HG03342 (cell line): ENCODE measurements at regions not wholly inside any gene's neighbourhood (a gene's known extent, or its start where the extent isn't known, plus 50 kb on each side); places are given as distances from the start of the nearest gene placed in this dataset.
"Not testable (repeated sequence)": the region's sequence is repeated elsewhere in the genome, so short reads cannot be mapped to it uniquely, and the experiment has no call there.

Experiments used
- ATAC-seq: cut with Tn5 transposase; IDR thresholded peaks from one replicate; pipeline ENCODE4 v1.9.1; 2021; ENCODE audit warnings: mild to moderate bottlenecking, moderate library complexity; ENCODE audit not compliant: unreplicated experiment

- ATAC-seq, result not testable (repeated sequence)
Observed at GRCh38 chr6:148022279-148022678, 320.4 kb upstream of the SASH1 start.

GRCh38 chr6:148027201-148027600 lies 315.4 kb upstream of the SASH1 start:
- no peak for ATAC-seq

- ATAC-seq, result no peak
Observed at GRCh38 chr6:148035806-148036390, 306.7 kb upstream of the SASH1 start.

GRCh38 chr6:148037496-148037895 lies 305.1 kb upstream of the SASH1 start:
- no peak for ATAC-seq

GRCh38 chr6:148041546-148041945 lies 301.1 kb upstream of the SASH1 start:
- no peak for ATAC-seq

- no peak for ATAC-seq
Observed at GRCh38 chr6:148042536-148042935, 300.1 kb upstream of the SASH1 start.

GRCh38 chr6:148044261-148044751 lies 298.3 kb upstream of the SASH1 start:
- no peak for ATAC-seq

GRCh38 chr6:148044921-148045320 lies 297.7 kb upstream of the SASH1 start:
- ATAC-seq, result no peak

GRCh38 chr6:148053209-148053608 lies 289.4 kb upstream of the SASH1 start:
- ATAC-seq, result no peak

GRCh38 chr6:148053796-148054195 lies 288.8 kb upstream of the SASH1 start:
- ATAC-seq, result no peak

GRCh38 chr6:148054219-148054618 lies 288.4 kb upstream of the SASH1 start:
- ATAC-seq, result no peak

- ATAC-seq, result no peak
Observed at GRCh38 chr6:148055419-148055818, 287.2 kb upstream of the SASH1 start.

GRCh38 chr6:148059869-148060268 lies 282.8 kb upstream of the SASH1 start:
- ATAC-seq, result no peak

- ATAC-seq, result no peak
Observed at GRCh38 chr6:148064406-148065134, 278.1 kb upstream of the SASH1 start.

GRCh38 chr6:148068437-148069061 lies 274.1 kb upstream of the SASH1 start:
- no peak for ATAC-seq

GRCh38 chr6:148069256-148069655 lies 273.4 kb upstream of the SASH1 start:
- no peak for ATAC-seq

- ATAC-seq, result no peak
Observed at GRCh38 chr6:148074291-148074690, 268.3 kb upstream of the SASH1 start.

GRCh38 chr6:148074738-148075137 lies 267.9 kb upstream of the SASH1 start:
- ATAC-seq, result peak; percentile 53

- no peak for ATAC-seq
Observed at GRCh38 chr6:148075352-148075751, 267.3 kb upstream of the SASH1 start.

- no peak for ATAC-seq
Observed at GRCh38 chr6:148076051-148076450, 266.6 kb upstream of the SASH1 start.

- no peak for ATAC-seq
Observed at GRCh38 chr6:148080315-148080714, 262.3 kb upstream of the SASH1 start.

GRCh38 chr6:148081076-148081475 lies 261.6 kb upstream of the SASH1 start:
- no peak for ATAC-seq
